ENCODE measurements at regions not wholly inside any gene's neighbourhood (a gene's known extent, or its start where the extent isn't known, plus 50 kb on each side); places are given as distances from the start of the nearest gene placed in this dataset.

DNA sequence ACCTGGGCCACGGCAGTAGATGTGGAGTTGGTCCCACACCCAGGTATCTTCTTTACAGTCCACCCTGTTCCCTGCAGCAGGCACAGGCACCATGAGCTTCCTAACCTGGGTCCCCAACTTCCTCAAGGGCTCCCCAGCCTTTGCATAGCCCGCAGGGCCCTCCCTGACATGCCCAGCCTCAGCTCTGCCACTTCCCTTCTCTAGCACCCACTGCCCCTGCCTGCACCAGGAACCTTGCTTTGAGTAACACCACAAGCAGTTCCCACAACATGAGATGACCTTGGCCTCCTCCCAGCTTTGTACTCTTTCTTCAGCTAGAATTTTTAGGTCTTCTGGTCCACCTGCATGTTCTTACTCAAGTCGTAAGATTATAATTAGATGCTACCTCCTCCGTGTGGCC is 92.2 kb upstream of the ZPBP start:
- in situ Hi-C loops (cut with MboI; ENCODE audit: low sequenced_read_pairs in 4 of 4), result no loop called here
- H3K36me3 ChIP-seq, result no peaks in the 10 kb centered on the region
- intact Hi-C loops (cut with DNase I; ENCODE audit: low total_unique reads), result no loop called here
- no peak for TF ChIP-seq POLR2A (IDR thresholded peaks at IDR 0.05)
- TF ChIP-seq, protein P1, sequence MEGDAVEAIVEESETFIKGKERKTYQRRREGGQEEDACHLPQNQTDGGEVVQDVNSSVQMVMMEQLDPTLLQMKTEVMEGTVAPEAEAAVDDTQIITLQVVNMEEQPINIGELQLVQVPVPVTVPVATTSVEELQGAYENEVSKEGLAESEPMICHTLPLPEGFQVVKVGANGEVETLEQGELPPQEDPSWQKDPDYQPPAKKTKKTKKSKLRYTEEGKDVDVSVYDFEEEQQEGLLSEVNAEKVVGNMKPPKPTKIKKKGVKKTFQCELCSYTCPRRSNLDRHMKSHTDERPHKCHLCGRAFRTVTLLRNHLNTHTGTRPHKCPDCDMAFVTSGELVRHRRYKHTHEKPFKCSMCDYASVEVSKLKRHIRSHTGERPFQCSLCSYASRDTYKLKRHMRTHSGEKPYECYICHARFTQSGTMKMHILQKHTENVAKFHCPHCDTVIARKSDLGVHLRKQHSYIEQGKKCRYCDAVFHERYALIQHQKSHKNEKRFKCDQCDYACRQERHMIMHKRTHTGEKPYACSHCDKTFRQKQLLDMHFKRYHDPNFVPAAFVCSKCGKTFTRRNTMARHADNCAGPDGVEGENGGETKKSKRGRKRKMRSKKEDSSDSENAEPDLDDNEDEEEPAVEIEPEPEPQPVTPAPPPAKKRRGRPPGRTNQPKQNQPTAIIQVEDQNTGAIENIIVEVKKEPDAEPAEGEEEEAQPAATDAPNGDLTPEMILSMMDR (IDR thresholded peaks at IDR 0.05 in 4 of 5, conservative IDR thresholded peaks at IDR 0.05 in 1 of 5), result no peak
- H3K27me3 ChIP-seq, result no peaks in the 10 kb centered on the region
- H3K4me3 ChIP-seq, result no peak overlapping the region
- no peaks in the 10 kb centered on the region for H3K4me1 ChIP-seq
- H3K9me3 ChIP-seq, result no peaks in the 10 kb centered on the region
- no peak overlapping the region for H3K27ac ChIP-seq
- DNase-seq (peak in 1 of 2 donors; percentile 21), ATAC-seq (no peak)

DNA sequence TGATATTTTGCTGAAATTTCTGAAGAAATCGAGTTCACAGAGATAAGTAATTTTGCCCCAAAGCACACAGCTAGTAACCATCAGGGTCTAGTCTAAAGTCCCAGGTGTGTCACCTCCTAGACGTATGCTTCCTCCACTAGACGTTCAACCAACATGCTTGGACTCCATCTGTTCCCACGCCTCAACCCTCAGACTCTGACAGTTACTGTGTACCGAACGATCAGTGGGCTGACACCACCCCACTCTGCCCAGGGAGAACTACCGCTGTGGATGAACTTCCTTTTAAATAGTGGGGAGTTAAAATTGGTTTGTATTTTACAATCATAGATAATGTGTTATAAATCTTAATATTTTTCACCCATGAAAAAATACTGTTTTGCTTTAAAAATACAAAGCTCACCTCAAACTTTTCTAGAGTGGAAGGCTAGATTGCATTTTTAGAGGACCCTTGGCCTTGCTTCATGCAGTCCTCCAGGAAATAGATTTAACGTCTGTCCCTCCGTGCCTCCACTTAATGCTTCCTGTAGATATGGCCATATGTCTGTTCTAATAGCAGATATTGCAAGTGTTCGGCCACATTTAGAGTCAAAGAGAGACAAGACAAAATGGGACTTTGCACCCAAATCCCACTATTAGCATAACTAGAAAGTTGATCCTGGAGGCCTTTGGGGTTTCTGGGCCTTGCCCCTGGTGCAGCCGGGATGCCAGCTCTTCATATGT is 91.4 kb upstream of the ZPBP start:
- in situ Hi-C loops (cut with MboI; ENCODE audit: low sequenced_read_pairs in 4 of 4) (no loop called here), intact Hi-C loops (cut with DNase I; ENCODE audit: low total_unique reads) (no loop called here)
- TF ChIP-seq, protein P1 (IDR thresholded peaks at IDR 0.05 in 4 of 5, conservative IDR thresholded peaks at IDR 0.05 in 1 of 5), result no peak
- TF ChIP-seq POLR2A (IDR thresholded peaks at IDR 0.05), result no peak
- Histone ChIP-seq H3K27ac (no peak overlapping the region), H3K4me1 (no peaks in the 10 kb centered on the region), H3K36me3 (no peaks in the 10 kb centered on the region), H3K9me3 (no peaks in the 10 kb centered on the region), H3K4me3 (no peak overlapping the region), H3K27me3 (no peaks in the 10 kb centered on the region)
- DNase-seq, result no peak
- no peak for ATAC-seq

DNA sequence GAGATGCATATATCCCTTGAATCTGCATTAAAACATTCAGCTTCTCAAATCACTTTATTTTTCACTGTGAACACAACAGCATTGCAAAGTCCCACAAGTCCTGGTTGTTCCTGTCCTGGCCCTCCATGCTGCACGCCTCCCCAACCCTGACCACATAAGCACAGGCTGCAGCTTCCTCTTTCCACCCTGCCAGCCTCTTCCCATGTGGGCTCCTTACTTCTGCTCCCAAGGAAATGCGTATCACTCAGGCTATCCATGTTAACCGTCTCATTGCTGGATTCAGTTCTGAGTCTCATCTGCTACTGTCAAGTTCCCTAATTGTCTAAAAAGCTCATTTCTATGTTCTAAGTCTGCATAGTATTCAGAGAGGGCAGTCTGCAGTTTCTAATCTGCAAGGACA is 89.7 kb upstream of the ZPBP start:
- ATAC-seq (no peak), DNase-seq (no peak)
- Histone ChIP-seq H3K4me3 (no peak overlapping the region), H3K27me3 (no peaks in the 10 kb centered on the region), H3K36me3 (no peaks in the 10 kb centered on the region), H3K27ac (no peak overlapping the region), H3K4me1 (no peaks in the 10 kb centered on the region), H3K9me3 (no peaks in the 10 kb centered on the region)
- TF ChIP-seq POLR2A (IDR thresholded peaks at IDR 0.05), result no peak
- TF ChIP-seq, protein P1 (IDR thresholded peaks at IDR 0.05 in 4 of 5, conservative IDR thresholded peaks at IDR 0.05 in 1 of 5), result no peak
- in situ Hi-C loops (cut with MboI; ENCODE audit: low sequenced_read_pairs in 4 of 4), result no loop called here
- intact Hi-C loops (cut with DNase I; ENCODE audit: low total_unique reads), result no loop called here

DNA sequence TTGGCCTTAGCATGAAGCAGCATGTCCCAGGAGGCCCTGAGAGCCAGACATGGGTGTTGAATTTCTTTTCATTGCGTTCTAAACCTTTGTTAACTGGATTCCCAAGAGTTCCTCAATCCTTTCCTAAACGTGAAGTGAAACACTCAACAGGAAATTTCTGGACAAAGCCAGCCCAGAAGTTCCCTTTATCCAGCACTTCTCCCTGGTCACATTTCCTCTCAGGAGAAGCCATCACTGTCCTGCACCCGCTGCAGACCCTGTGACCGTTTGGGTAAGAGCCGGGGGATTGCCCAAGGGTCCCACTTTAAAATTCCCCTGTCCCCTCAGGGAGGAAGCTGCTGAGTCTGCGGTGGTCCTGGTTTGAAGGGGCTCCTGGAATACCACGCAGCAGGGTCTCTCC is 88.0 kb upstream of the ZPBP start:
- no peak for DNase-seq
- no peak for TF ChIP-seq POLR2A (IDR thresholded peaks at IDR 0.05)
- TF ChIP-seq, protein P1 (IDR thresholded peaks at IDR 0.05 in 4 of 5, conservative IDR thresholded peaks at IDR 0.05 in 1 of 5), result no peak
- H3K4me3 ChIP-seq, result no peak overlapping the region
- no peak overlapping the region for H3K27ac ChIP-seq
- intact Hi-C loops (cut with DNase I; ENCODE audit: low total_unique reads) (no loop called here), in situ Hi-C loops (cut with MboI; ENCODE audit: low sequenced_read_pairs in 4 of 4) (no loop called here)
- no peaks in the 10 kb centered on the region for H3K36me3 ChIP-seq
- no peaks in the 10 kb centered on the region for H3K9me3 ChIP-seq
- ATAC-seq, result no peak
- no peaks in the 10 kb centered on the region for H3K4me1 ChIP-seq
- H3K27me3 ChIP-seq, result peaks cover 0 to 5% (median 0%) of the 10 kb centered on the region in 3 donors

DNA sequence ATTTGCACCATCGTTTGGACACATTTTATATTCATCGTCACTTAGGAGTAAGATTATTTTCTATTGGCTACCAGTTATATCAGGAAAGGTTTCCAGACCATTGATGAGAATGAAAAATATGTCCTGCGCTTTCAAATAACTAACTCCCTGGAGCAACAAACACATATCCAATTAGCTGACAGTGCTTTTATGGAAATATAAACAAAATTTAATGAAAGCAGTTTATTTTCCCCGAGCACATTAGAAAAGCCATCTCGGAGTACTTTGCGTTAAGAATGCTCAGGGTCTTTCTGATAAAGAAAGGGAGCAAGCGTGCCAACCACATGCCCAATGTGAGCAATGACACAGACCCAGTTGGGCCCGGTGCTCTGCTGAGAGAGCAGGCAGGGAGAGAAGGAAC is 85.1 kb upstream of the ZPBP start:
- H3K9me3 ChIP-seq, result no peaks in the 10 kb centered on the region

More for the DNA sequence above, 85.1 kb upstream of the ZPBP start:
- no peaks in the 10 kb centered on the region for H3K4me1 ChIP-seq
- TF ChIP-seq, protein P1 (IDR thresholded peaks at IDR 0.05 in 4 of 5, conservative IDR thresholded peaks at IDR 0.05 in 1 of 5), result no peak
- intact Hi-C loops (cut with DNase I; ENCODE audit: low total_unique reads) (no loop called here), in situ Hi-C loops (cut with MboI; ENCODE audit: low sequenced_read_pairs in 4 of 4) (no loop called here)
- DNase-seq (no peak), ATAC-seq (no peak)
- H3K4me3 ChIP-seq, result no peak overlapping the region
- H3K36me3 ChIP-seq, result no peaks in the 10 kb centered on the region
- peaks cover 0 to 5% (median 0%) of the 10 kb centered on the region in 3 donors for H3K27me3 ChIP-seq
- H3K27ac ChIP-seq, result no peak overlapping the region
